Karpas-422 (cell line): ENCODE measurements at regions not wholly inside any gene's neighbourhood (a gene's known extent, or its start where the extent isn't known, plus 50 kb on each side); places are given as distances from the start of the nearest gene placed in this dataset.
"Not testable (repeated sequence)": the region's sequence is repeated elsewhere in the genome, so short reads cannot be mapped to it uniquely, and the experiment has no call there.

ENCODE experiments used
- DNase-seq: peaks from one replicate; pipeline ENCODE4 v3.0.0-alpha.2; 2015
- H2AFZ ChIP-seq: fragments of 200-600 bp; sonication (generic); 2 replicates; pipeline ENCODE4 v1.6.1; 2014; ENCODE audit warnings: antibody characterized with exemption, low read length, mixed read lengths
- H3K27ac ChIP-seq: fragments of 200-600 bp; sonication (generic); 2 replicates; pipeline ENCODE4 v1.5.1; 2014; ENCODE audit warnings: mild to moderate bottlenecking, low read length, moderate library complexity
- H3K27me3 ChIP-seq: fragments of 200-600 bp; sonication (generic); 2 replicates; pipeline ENCODE4 v1.6.1; 2014; ENCODE audit warnings: low read length, mixed read lengths
- H3K36me3 ChIP-seq: fragments of 200-600 bp; sonication (generic); 2 replicates; pipeline ENCODE4 v1.6.1; 2014; ENCODE audit warnings: low read length, mixed read lengths; ENCODE audit not compliant: insufficient read depth
- H3K4me1 ChIP-seq: fragments of 200-600 bp; sonication (generic); 2 replicates; pipeline ENCODE4 v1.6.1; 2014; ENCODE audit warnings: mild to moderate bottlenecking, low read length, mixed read lengths
- H3K4me2 ChIP-seq: fragments of 200-600 bp; sonication (generic); 2 replicates; pipeline ENCODE4 v1.6.1; 2014; ENCODE audit warnings: low read length, low read depth, mild to moderate bottlenecking; ENCODE audit not compliant: poor library complexity, severe bottlenecking
- H3K4me3 ChIP-seq: fragments of 200-600 bp; sonication (generic); 2 replicates; pipeline ENCODE4 v1.5.1; 2014; ENCODE audit warnings: mild to moderate bottlenecking, antibody characterized with exemption, low read length, mixed read lengths
- H3K79me2 ChIP-seq: fragments of 200-600 bp; sonication (generic); 2 replicates; pipeline ENCODE4 v1.6.1; 2014; ENCODE audit warnings: mild to moderate bottlenecking, low read length, mixed read lengths
- H3K9ac ChIP-seq: fragments of 200-600 bp; sonication (generic); 2 replicates; pipeline ENCODE4 v1.6.0; 2014; ENCODE audit warnings: low read length
- H3K9me2 ChIP-seq: fragments of 200-600 bp; sonication (generic), shearing (Covaris generic); replicated peaks from 2 replicates; pipeline ENCODE4 v1.6.0; 2014; ENCODE audit warnings: mild to moderate bottlenecking, low read length, moderate library complexity; ENCODE audit not compliant: insufficient read depth
- H3K9me3 ChIP-seq: fragments of 300-700, 200-600 bp; sonication (generic); 2 replicates; pipeline ENCODE4 v1.6.1; 2014; ENCODE audit warnings: low read length, mixed read lengths
- H4K20me1 ChIP-seq: fragments of 200-600 bp; sonication (generic); 2 replicates; pipeline ENCODE4 v1.6.1; 2014; ENCODE audit warnings: mild to moderate bottlenecking, antibody characterized with exemption, low read length, low read depth; ENCODE audit not compliant: insufficient read depth

DNA sequence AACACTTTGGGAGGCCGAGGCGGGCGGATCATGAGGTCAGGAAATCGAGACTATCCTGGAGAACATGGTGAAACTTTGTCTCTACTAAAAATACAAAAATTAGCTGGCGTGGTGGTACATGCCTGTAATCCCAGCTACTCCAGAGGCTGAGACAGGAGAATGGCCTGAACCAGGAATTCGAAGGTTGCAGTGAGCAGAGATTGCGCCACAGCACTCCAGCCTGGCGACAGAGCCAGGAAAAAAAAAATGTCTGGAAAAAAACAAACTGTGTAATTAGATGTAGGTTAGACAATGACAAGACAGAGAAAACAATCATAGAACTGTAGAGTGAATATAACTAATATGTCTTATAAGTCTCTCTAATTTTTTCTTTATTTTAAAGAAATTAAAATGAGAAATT, 1002.5 kb upstream of the LCORL start:
- Histone ChIP-seq H3K9ac (no peak overlapping the region), H3K36me3 (no peaks in the 10 kb centered on the region), H3K9me3 (peaks cover 22% of the 10 kb centered on the region), H3K9me2 (peaks cover 4% of the 10 kb centered on the region; the same call in 1 of the 2 replicates), H3K4me1 (no peaks in the 10 kb centered on the region), H3K79me2 (no peaks in the 10 kb centered on the region), H3K27ac (no peak overlapping the region), H4K20me1 (no peaks in the 10 kb centered on the region), H3K27me3 (no peaks in the 10 kb centered on the region), H2AFZ (no peak overlapping the region), H3K4me3 (no peak overlapping the region), H3K4me2 (no peak overlapping the region)
- DNase-seq, result no peak

DNA sequence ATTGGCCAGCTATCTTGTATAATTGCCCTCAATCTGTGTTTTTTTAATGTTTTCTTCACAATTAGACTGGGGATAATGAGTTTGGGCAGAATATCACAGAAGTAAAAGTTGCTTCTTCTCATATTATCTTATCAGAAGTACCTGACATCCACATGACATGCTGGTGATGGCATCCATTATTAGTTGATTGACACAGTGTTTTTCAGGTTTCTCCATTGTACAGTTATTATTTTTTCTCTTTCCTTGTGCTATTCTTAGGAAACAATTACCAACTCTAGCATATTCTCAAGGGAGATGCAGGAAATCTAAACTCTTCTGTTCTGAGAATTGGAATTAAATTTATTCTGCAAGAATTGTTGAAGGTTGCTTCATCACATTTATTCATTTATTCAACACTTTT, 1000.1 kb upstream of the LCORL start:
- no peaks in the 10 kb centered on the region for H3K27me3 ChIP-seq
- H3K27ac ChIP-seq, result no peak overlapping the region
- H3K4me2 ChIP-seq, result no peak overlapping the region
- peaks cover 24% of the 10 kb centered on the region for H3K9me3 ChIP-seq
- no peaks in the 10 kb centered on the region for H3K79me2 ChIP-seq
- no peaks in the 10 kb centered on the region for H3K36me3 ChIP-seq
- H3K4me3 ChIP-seq, result no peak overlapping the region
- no peaks in the 10 kb centered on the region for H3K4me1 ChIP-seq
- H4K20me1 ChIP-seq, result no peaks in the 10 kb centered on the region
- H2AFZ ChIP-seq, result no peak overlapping the region
- H3K9me2 ChIP-seq, result no peaks in the 10 kb centered on the region
- no peak overlapping the region for H3K9ac ChIP-seq
- no peak for DNase-seq

DNA sequence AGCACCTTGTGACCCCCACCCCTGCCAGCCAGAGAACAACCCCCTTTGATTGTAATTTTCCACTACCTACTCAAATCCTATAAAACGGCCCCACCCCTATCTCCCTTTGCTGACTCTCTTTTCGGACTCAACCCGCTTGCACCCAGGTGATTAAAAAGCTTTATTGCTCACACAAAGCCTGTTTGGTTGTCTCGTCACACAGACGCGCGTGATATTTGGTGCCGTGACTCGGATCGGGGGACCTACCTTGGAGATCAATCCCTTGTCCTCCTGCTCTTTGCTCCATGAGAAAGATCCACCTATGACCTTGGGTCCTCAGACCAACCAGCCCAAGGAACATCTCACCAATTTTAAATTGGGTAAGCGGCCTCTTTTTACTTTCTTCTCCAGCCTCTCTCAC, 995.0 kb upstream of the LCORL start:
- not testable (repeated sequence) for DNase-seq, H2AFZ ChIP-seq, H3K79me2 ChIP-seq, H3K4me3 ChIP-seq, H4K20me1 ChIP-seq, H3K27ac ChIP-seq, H3K27me3 ChIP-seq, H3K4me1 ChIP-seq, H3K9me2 ChIP-seq, H3K36me3 ChIP-seq, H3K9ac ChIP-seq, H3K4me2 ChIP-seq
- H3K9me3 ChIP-seq, result peaks cover 17% of the 10 kb centered on the region

DNA sequence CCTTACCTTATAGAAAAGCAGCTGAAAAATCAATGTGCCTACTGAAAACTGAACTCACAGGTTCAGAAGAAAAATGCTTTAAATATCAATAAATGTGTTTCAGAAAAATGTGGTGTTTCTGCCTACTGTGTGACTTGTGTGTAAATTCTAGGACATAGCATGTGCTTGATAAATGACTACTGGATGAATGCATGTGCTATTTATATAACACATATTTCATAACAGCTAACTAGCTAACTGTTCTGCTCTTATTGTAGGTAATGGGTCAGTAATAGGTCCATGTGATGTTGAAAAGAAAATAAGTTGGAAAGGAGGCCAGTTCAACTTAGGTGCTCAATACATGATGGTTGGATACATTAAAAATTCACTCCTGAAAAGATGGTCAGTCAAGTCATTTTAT, 993.0 kb upstream of the LCORL start:
- Histone ChIP-seq H3K9me3 (peaks cover 14% of the 10 kb centered on the region), H3K36me3 (no peaks in the 10 kb centered on the region), H3K4me2 (no peak overlapping the region), H3K4me3 (no peak overlapping the region), H3K9ac (no peak overlapping the region), H3K27ac (no peak overlapping the region), H3K9me2 (0 out of 2 replicates have a peak, but pooled peaks cover 3% of the 10 kb centered on the region), H3K27me3 (no peaks in the 10 kb centered on the region), H3K4me1 (no peaks in the 10 kb centered on the region), H2AFZ (no peak overlapping the region), H3K79me2 (no peaks in the 10 kb centered on the region), H4K20me1 (no peaks in the 10 kb centered on the region)
- DNase-seq, result no peak

DNA sequence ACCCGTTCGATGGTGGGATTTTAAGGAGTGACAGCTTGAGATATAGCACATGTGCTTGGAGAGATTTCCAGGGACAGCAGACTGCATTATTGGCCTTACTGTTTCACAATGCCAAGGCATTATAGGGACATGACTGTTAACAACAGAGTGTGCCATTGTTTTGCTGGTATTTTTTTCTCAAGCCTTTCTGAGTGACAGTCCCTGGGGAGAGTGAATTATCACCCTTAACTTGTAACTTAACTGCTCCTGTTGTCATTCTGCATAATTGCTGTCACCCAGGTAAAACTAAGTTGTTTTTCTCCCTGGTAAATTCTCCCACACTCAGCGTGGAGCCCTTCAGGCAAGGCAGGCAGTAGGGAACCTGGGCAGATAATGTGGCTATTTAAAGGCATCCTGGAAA, 989.2 kb upstream of the LCORL start:
- Histone ChIP-seq H3K9ac (no peak overlapping the region), H3K79me2 (no peaks in the 10 kb centered on the region), H3K9me2 (0 out of 2 replicates have a peak, but pooled peaks cover 3% of the 10 kb centered on the region), H3K9me3 (peaks cover 12% of the 10 kb centered on the region), H3K4me2 (no peak overlapping the region), H3K4me3 (no peak overlapping the region), H2AFZ (no peak overlapping the region), H3K4me1 (no peaks in the 10 kb centered on the region), H3K36me3 (no peaks in the 10 kb centered on the region), H4K20me1 (no peaks in the 10 kb centered on the region), H3K27ac (no peak overlapping the region), H3K27me3 (no peaks in the 10 kb centered on the region)
- no peak for DNase-seq

DNA sequence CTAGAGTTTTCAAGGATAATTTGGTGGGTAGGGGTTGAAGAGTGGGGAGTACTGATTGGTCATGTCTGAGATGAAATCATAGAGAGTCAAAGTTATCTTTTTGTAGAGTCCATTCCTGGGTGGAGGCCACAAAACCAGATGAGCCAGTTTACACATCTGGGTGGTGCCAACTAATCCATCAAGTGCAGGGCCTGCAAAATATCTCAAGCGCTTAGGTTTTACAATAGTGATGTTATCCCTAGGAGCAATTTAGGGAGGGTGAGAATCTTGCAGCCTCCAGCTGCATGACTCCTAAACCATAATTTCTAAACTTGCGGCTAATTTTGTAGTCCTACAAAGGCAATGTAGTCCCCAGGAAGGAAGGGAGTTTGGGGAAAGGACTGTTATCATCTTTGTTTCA, 988.3 kb upstream of the LCORL start:
- no peak overlapping the region for H2AFZ ChIP-seq
- no peak overlapping the region for H3K4me3 ChIP-seq
- no peak overlapping the region for H3K27ac ChIP-seq
- H3K4me1 ChIP-seq, result no peaks in the 10 kb centered on the region
- no peaks in the 10 kb centered on the region for H4K20me1 ChIP-seq
- no peak overlapping the region for H3K4me2 ChIP-seq
- H3K36me3 ChIP-seq, result no peaks in the 10 kb centered on the region
- peaks cover 17% of the 10 kb centered on the region for H3K9me3 ChIP-seq
- H3K9me2 ChIP-seq, result 0 out of 2 replicates have a peak, but pooled peaks cover 3% of the 10 kb centered on the region
- H3K9ac ChIP-seq, result no peak overlapping the region
- no peak for DNase-seq
- no peaks in the 10 kb centered on the region for H3K79me2 ChIP-seq
- no peaks in the 10 kb centered on the region for H3K27me3 ChIP-seq

DNA sequence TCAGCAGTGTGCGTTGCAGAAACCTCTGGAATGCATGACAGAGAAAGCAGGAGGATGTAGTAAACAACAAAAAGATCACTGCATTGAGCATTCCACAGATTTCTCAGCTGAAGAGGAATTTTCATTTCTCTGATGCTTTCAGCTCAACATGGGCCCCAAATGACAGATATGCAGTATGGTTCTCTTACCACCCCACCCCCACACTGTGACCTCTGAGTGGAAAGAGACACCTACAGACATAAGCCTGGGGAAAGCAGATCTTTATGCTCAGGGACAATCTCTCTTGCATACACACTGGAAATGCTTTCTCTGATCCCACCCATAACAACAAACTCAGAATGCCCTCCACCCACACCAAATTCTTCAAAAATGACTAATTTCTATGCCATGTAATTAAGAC, 983.7 kb upstream of the LCORL start:
- Histone ChIP-seq H4K20me1 (no peaks in the 10 kb centered on the region), H3K9me2 (no peaks in the 10 kb centered on the region), H3K27ac (no peak overlapping the region), H2AFZ (no peak overlapping the region), H3K9ac (no peak overlapping the region), H3K9me3 (peaks cover 13% of the 10 kb centered on the region), H3K4me1 (no peaks in the 10 kb centered on the region), H3K4me2 (no peak overlapping the region), H3K4me3 (no peak overlapping the region), H3K27me3 (no peaks in the 10 kb centered on the region), H3K79me2 (no peaks in the 10 kb centered on the region), H3K36me3 (no peaks in the 10 kb centered on the region)
- no peak for DNase-seq

DNA sequence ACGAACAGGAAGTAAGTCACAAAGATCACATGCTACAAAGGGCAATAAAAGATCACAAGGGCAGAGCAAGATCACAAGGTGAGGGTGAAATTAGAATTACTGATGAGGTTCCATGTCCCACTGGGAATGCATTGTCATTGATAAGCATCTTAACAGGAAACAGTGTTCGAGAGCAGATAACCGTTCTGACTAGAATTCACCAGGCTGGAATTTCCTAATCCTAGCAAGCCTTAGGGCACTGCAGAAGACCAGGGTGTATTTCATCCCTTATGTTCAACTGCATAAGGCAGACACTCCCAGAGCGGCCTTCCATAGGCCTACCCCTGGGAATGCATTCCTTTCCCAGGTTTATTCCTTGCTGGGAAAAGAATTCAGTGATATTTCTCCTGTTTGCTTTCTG, 980.6 kb upstream of the LCORL start:
- Histone ChIP-seq H3K9me3 (peaks cover 12% of the 10 kb centered on the region), H3K9ac (no peak overlapping the region), H3K4me1 (no peaks in the 10 kb centered on the region), H4K20me1 (no peaks in the 10 kb centered on the region), H2AFZ (no peak overlapping the region), H3K27ac (no peak overlapping the region), H3K4me2 (no peak overlapping the region), H3K9me2 (no peaks in the 10 kb centered on the region), H3K27me3 (no peaks in the 10 kb centered on the region), H3K4me3 (no peak overlapping the region), H3K79me2 (no peaks in the 10 kb centered on the region), H3K36me3 (no peaks in the 10 kb centered on the region)
- DNase-seq, result no peak

DNA sequence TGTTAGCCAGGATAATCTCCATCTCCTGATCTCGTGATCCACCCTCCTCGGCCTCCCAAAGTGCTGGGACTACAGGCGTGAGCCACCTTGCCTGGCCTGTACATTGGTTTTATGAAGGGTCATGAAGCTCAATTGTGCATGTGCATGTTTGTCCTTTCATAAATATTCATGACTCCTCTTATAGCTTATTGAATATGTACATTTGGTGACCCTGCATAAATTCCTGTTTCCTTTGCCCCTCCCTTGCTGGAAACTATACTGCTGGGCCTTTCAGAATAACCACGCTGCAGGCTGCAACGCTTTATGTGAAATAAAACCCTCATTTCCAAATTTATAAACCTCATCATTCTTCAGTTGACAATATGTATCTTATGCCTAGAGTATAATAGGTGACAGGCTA, 978.0 kb upstream of the LCORL start:
- Histone ChIP-seq H3K27ac (no peak overlapping the region), H3K9ac (no peak overlapping the region), H3K36me3 (no peaks in the 10 kb centered on the region), H3K4me3 (no peak overlapping the region), H3K4me2 (no peak overlapping the region), H3K27me3 (no peaks in the 10 kb centered on the region), H3K4me1 (no peaks in the 10 kb centered on the region), H2AFZ (no peak overlapping the region), H3K9me2 (no peaks in the 10 kb centered on the region), H4K20me1 (no peaks in the 10 kb centered on the region), H3K79me2 (no peaks in the 10 kb centered on the region), H3K9me3 (peaks cover 12% of the 10 kb centered on the region)
- no peak for DNase-seq
